ENCODE measurements at regions not wholly inside any gene's neighbourhood (a gene's known extent, or its start where the extent isn't known, plus 50 kb on each side); places are given as distances from the start of the nearest gene placed in this dataset.

DNA sequence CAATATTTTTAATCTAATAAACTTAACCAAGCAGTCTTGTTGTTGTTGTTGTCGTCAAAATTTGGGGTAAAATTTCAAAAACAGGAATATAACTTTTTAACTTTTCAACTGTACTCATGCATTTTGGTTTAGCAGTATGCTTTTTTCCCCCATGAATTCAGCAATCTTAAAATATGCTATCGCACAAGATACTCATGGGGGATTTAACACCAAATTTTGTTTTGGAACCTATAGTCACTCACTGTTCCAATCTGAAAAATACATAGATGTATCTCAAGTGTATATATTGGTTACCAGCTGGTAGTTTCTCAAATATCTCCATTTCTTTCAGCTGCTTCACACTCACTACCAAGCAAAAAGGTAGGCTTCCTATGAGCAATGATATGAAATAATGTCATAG, 91.4 kb upstream of the PIK3CG start:
- POLR2A ChIA-PET: no interaction called here
- Mint-ChIP-seq H3K4me1 (peaks cover 7% of the 10 kb centered on the region; the same call in 1 of the 2 replicates), H3K36me3 (no peaks in the 10 kb centered on the region)

GRCh38 chr7:106774213-106774767, 90.8 kb upstream of the PIK3CG start:
- H3K4me3 Mint-ChIP-seq: no peak overlapping the region
- H3K4me1 Mint-ChIP-seq: peaks cover 7% of the 10 kb centered on the region; the same call in 1 of the 2 replicates
- DNase-seq (ENCODE audit: low spot score) (no peak), ATAC-seq (no peak)
- CTCF ChIA-PET: interaction anchor here (1.6 kb wide), 1 partner anchor 232 kb away, joined by 3 read pairs; no protein-coding TSS in a partner anchor
- H3K27me3 Mint-ChIP-seq (ENCODE audit: low read depth): no peaks in the 10 kb centered on the region
- H3K27ac Mint-ChIP-seq: no peak overlapping the region
- POLR2A ChIA-PET: no interaction called here
- no peaks in the 10 kb centered on the region for H3K36me3 Mint-ChIP-seq
- peaks cover 9% of the 10 kb centered on the region for H3K9me3 Mint-ChIP-seq
- TF ChIP-seq, protein P1, sequence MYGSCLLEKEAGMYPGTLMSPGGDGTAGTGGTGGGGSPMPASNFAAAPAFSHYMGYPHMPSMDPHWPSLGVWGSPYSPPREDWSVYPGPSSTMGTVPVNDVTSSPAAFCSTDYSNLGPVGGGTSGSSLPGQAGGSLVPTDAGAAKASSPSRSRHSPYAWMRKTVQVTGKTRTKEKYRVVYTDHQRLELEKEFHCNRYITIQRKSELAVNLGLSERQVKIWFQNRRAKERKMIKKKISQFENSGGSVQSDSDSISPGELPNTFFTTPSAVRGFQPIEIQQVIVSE (CRISPR knock-in tag; IDR thresholded peaks at IDR 0.05; ENCODE audit: borderline replicate concordance): no peak
- TF ChIP-seq TP53 (CRISPR knock-in tag; IDR thresholded peaks at IDR 0.05) (no peak), IRF2 (CRISPR knock-in tag; IDR thresholded peaks at IDR 0.05; ENCODE audit: borderline replicate concordance, low read depth) (no peak), OVOL2 (CRISPR knock-in tag; IDR thresholded peaks at IDR 0.05; ENCODE audit: borderline replicate concordance) (no peak), KAT7 (CRISPR knock-in tag; IDR thresholded peaks at IDR 0.05; ENCODE audit: borderline replicate concordance) (no peak), ZNF416 (CRISPR knock-in tag; IDR thresholded peaks at IDR 0.05) (no peak), ZNF219 (CRISPR knock-in tag; IDR thresholded peaks at IDR 0.05; ENCODE audit: borderline replicate concordance) (no peak), CTCF (IDR thresholded peaks at IDR 0.05) (no peak), ZNF121 (CRISPR knock-in tag; IDR thresholded peaks at IDR 0.05) (no peak)

More for the DNA sequence above, 91.4 kb upstream of the PIK3CG start:
- DNase-seq (ENCODE audit: low spot score): no peak
- TF ChIP-seq ZBTB21 (CRISPR knock-in tag; IDR thresholded peaks at IDR 0.05; ENCODE audit: borderline replicate concordance): no peak
- no peak for TF ChIP-seq ZNF416 (CRISPR knock-in tag; IDR thresholded peaks at IDR 0.05)
- no peak for TF ChIP-seq NFE2L1 (CRISPR knock-in tag; IDR thresholded peaks at IDR 0.05)
- TF ChIP-seq PRRX2 (CRISPR knock-in tag; IDR thresholded peaks at IDR 0.05): no peak
- TF ChIP-seq AR (CRISPR knock-in tag; IDR thresholded peaks at IDR 0.05): no peak
- TF ChIP-seq EMX1 (CRISPR knock-in tag; IDR thresholded peaks at IDR 0.05): no peak
- TF ChIP-seq FOXP1 (CRISPR knock-in tag; IDR thresholded peaks at IDR 0.05; ENCODE audit: borderline replicate concordance): no peak
- TF ChIP-seq ETV6 (CRISPR knock-in tag; IDR thresholded peaks at IDR 0.05): no peak
- TF ChIP-seq, protein P2, sequence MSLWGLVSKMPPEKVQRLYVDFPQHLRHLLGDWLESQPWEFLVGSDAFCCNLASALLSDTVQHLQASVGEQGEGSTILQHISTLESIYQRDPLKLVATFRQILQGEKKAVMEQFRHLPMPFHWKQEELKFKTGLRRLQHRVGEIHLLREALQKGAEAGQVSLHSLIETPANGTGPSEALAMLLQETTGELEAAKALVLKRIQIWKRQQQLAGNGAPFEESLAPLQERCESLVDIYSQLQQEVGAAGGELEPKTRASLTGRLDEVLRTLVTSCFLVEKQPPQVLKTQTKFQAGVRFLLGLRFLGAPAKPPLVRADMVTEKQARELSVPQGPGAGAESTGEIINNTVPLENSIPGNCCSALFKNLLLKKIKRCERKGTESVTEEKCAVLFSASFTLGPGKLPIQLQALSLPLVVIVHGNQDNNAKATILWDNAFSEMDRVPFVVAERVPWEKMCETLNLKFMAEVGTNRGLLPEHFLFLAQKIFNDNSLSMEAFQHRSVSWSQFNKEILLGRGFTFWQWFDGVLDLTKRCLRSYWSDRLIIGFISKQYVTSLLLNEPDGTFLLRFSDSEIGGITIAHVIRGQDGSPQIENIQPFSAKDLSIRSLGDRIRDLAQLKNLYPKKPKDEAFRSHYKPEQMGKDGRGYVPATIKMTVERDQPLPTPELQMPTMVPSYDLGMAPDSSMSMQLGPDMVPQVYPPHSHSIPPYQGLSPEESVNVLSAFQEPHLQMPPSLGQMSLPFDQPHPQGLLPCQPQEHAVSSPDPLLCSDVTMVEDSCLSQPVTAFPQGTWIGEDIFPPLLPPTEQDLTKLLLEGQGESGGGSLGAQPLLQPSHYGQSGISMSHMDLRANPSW (CRISPR knock-in tag; conservative IDR thresholded peaks at IDR 0.05; ENCODE audit: low read depth): no peak
- TF ChIP-seq, protein P3, sequence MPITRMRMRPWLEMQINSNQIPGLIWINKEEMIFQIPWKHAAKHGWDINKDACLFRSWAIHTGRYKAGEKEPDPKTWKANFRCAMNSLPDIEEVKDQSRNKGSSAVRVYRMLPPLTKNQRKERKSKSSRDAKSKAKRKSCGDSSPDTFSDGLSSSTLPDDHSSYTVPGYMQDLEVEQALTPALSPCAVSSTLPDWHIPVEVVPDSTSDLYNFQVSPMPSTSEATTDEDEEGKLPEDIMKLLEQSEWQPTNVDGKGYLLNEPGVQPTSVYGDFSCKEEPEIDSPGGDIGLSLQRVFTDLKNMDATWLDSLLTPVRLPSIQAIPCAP (CRISPR knock-in tag; IDR thresholded peaks at IDR 0.05): no peak
- TF ChIP-seq TEAD1 (CRISPR knock-in tag; IDR thresholded peaks at IDR 0.05): no peak
- no peak for TF ChIP-seq USF1 (CRISPR knock-in tag; IDR thresholded peaks at IDR 0.05)
- TF ChIP-seq ZNF121 (CRISPR knock-in tag; IDR thresholded peaks at IDR 0.05): no peak
- no peak for TF ChIP-seq TCF7 (CRISPR knock-in tag; IDR thresholded peaks at IDR 0.05; ENCODE audit: low read depth)
- no peak for TF ChIP-seq FOXJ3 (CRISPR knock-in tag; IDR thresholded peaks at IDR 0.05; ENCODE audit: borderline replicate concordance)
- no peak for TF ChIP-seq E2F4 (CRISPR knock-in tag; IDR thresholded peaks at IDR 0.05; ENCODE audit: borderline replicate concordance, low read depth)
- no peak for TF ChIP-seq SMAD4 (CRISPR knock-in tag; IDR thresholded peaks at IDR 0.05)
- TF ChIP-seq ZNF396 (CRISPR knock-in tag; IDR thresholded peaks at IDR 0.05; ENCODE audit: borderline replicate concordance): no peak
- H3K9me3 Mint-ChIP-seq: peaks cover 9% of the 10 kb centered on the region
- H3K27me3 Mint-ChIP-seq (ENCODE audit: low read depth): no peaks in the 10 kb centered on the region
- no peak overlapping the region for H3K4me3 Mint-ChIP-seq
- CTCF ChIA-PET: no interaction called here
- ATAC-seq: no peak
- H3K27ac Mint-ChIP-seq: no peak overlapping the region
